GM23338 (cell line): ENCODE measurements at regions not wholly inside any gene's neighbourhood (a gene's known extent, or its start where the extent isn't known, plus 50 kb on each side); places are given as distances from the start of the nearest gene placed in this dataset.

Experiments
- CREB1 ChIP-seq: fragments of 250-450 bp; sonication (Bioruptor Pico); IDR thresholded peaks from 2 replicates; pipeline ENCODE4 v1.5.0; 2020; ENCODE audit warnings: low read depth, mild to moderate bottlenecking, moderate library complexity
- CTCF ChIP-seq, 2 experiments: fragments of 200-600 bp in 1 of 2; sonication (generic) in 1 of 2; conservative IDR thresholded peaks; 2 replicates each; pipeline versions ENCODE4 v1.5.1 to v1.6.1; 2016 to 2017; ENCODE audit warnings: antibody characterized with exemption in 2 of 2, low read depth in 2 of 2, mild to moderate bottlenecking in 2 of 2, moderate library complexity in 1 of 2
- EZH2 ChIP-seq: fragments of 200-600 bp; sonication (generic); IDR thresholded peaks from one replicate; pipeline ENCODE4 v1.8.0; 2017; ENCODE audit warnings: antibody characterized with exemption, mild to moderate bottlenecking, low read depth; ENCODE audit not compliant: unreplicated experiment
- POLR2AphosphoS5 ChIP-seq: IDR thresholded peaks from 2 replicates; pipeline ENCODE4 v1.6.1; 2016; ENCODE audit warnings: antibody characterized with exemption, low read depth
- REST ChIP-seq: IDR thresholded peaks from one replicate; pipeline ENCODE4 v1.6.1; 2018; ENCODE audit warnings: antibody characterized with exemption; ENCODE audit not compliant: unreplicated experiment
- STAT1 ChIP-seq: IDR thresholded peaks from one replicate; pipeline ENCODE4 v1.6.1; 2016; ENCODE audit warnings: antibody characterized with exemption; ENCODE audit not compliant: unreplicated experiment

- TF ChIP-seq EZH2 (no peak), STAT1 (no peak), CTCF (conservative IDR thresholded peaks at IDR 0.05; ENCODE audit: low read depth in 2 of 2) (no peak), REST (no peak), POLR2AphosphoS5 (no peak), CREB1 (CRISPR knock-in tag) (no peak)
Observed at GRCh38 chr10:131555406-131555805, 243.9 kb upstream of the TCERG1L start.
